ENCODE measurements at regions not wholly inside any gene's neighbourhood (a gene's known extent, or its start where the extent isn't known, plus 50 kb on each side); places are given as distances from the start of the nearest gene placed in this dataset.

DNA sequence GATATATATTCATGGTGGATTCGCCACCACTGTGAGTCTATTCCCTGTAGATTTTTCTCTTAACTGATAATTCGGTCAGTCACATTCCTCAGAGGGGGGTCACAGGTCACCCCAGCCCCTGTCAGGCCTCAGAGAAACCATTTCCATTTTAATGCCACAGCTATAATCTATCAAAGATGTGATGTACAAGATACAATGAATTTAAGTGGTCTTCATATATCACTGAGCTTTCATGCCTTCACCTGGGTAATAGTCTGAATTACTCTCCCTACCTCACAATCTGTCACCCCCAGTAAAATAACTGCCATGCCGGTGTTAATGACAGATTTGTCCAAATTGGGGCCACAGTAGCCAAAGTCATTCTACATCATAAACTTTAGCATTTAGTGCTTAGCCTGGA, 64.7 kb downstream of the NKX6-1 start:
- no peak overlapping the region for H2AFZ ChIP-seq (ENCODE audit: low read depth, low read length)
- no peaks in the 10 kb centered on the region for H3K4me1 ChIP-seq (ENCODE audit: control insufficient read depth, extremely low read depth, insufficient read depth, low read length)
- POLR2A ChIA-PET: no interaction called here
- H3K27me3 ChIP-seq (ENCODE audit: control insufficient read depth in 2 of 2, insufficient read depth in 2 of 2, low read length in 2 of 2): no peaks in the 10 kb centered on the region
- no peak for DNase-seq (ENCODE audit: low read depth, low spot score)
- BruUV-seq (replicated peaks): no TSS peak
- H3K9me3 ChIP-seq (replicated peaks; ENCODE audit: control insufficient read depth, insufficient read depth, low read length): no peaks in the 10 kb centered on the region
- H3K79me2 ChIP-seq (ENCODE audit: control insufficient read depth, insufficient read depth, low read length): no peaks in the 10 kb centered on the region
- dilution Hi-C loops (cut with MboI; ENCODE audit: extremely low pct_ligation_motif_present, low sequenced_read_pairs): no loop called here
- intact Hi-C loops (cut with micrococcal nuclease): no loop called here
- H3K4me3 ChIP-seq (replicated peaks in 1 of 3; ENCODE audit: insufficient read depth in 1 of 3, low read depth in 1 of 3, low read length in 3 of 3): no peak overlapping the region
- FAIRE-seq: no peak
- CTCF ChIA-PET: interaction anchor here (0.7 to 1.2 kb wide), 2 partner anchors 17 to 29 kb away, joined by 3 to 8 read pairs; no protein-coding TSS in a partner anchor
- no peaks in the 10 kb centered on the region for H4K20me1 ChIP-seq (replicated peaks; ENCODE audit: control insufficient read depth, extremely low read depth, insufficient read depth, low read length)
- no peaks in the 10 kb centered on the region for H3K36me3 ChIP-seq (ENCODE audit: control insufficient read depth in 2 of 2, extremely low read depth in 1 of 2, insufficient read depth in 2 of 2, low read length in 2 of 2)
- no peak overlapping the region for H3K4me2 ChIP-seq (ENCODE audit: insufficient read depth, low read length)
- TF ChIP-seq, protein P1, sequence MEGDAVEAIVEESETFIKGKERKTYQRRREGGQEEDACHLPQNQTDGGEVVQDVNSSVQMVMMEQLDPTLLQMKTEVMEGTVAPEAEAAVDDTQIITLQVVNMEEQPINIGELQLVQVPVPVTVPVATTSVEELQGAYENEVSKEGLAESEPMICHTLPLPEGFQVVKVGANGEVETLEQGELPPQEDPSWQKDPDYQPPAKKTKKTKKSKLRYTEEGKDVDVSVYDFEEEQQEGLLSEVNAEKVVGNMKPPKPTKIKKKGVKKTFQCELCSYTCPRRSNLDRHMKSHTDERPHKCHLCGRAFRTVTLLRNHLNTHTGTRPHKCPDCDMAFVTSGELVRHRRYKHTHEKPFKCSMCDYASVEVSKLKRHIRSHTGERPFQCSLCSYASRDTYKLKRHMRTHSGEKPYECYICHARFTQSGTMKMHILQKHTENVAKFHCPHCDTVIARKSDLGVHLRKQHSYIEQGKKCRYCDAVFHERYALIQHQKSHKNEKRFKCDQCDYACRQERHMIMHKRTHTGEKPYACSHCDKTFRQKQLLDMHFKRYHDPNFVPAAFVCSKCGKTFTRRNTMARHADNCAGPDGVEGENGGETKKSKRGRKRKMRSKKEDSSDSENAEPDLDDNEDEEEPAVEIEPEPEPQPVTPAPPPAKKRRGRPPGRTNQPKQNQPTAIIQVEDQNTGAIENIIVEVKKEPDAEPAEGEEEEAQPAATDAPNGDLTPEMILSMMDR (IDR thresholded peaks at IDR 0.05; ENCODE audit: extremely low read depth in 1 of 2, insufficient read depth in 1 of 2, low read depth in 1 of 2, low read length in 2 of 2): no peak
- TF ChIP-seq EZH2 (IDR thresholded peaks at IDR 0.05; ENCODE audit: borderline replicate concordance, low read depth, low read length, severe bottlenecking) (no peak), POLR2A (IDR thresholded peaks at IDR 0.05; ENCODE audit: low read depth, low read length) (no peak), POLR2AphosphoS5 (IDR thresholded peaks at IDR 0.05; ENCODE audit: insufficient read depth, low read depth, low read length) (no peak), FOS (IDR thresholded peaks at IDR 0.05; ENCODE audit: borderline replicate concordance, insufficient read depth, low read length) (no peak), GATA2 (IDR thresholded peaks at IDR 0.05; ENCODE audit: insufficient read depth, insufficient read length, low read depth, low read length) (no peak), JUN (IDR thresholded peaks at IDR 0.05; ENCODE audit: borderline replicate concordance, insufficient read depth, insufficient read length, low read depth) (no peak), MYC (IDR thresholded peaks at IDR 0.05; ENCODE audit: low read depth, low read length) (no peak)
- TF ChIP-seq, protein P2, sequence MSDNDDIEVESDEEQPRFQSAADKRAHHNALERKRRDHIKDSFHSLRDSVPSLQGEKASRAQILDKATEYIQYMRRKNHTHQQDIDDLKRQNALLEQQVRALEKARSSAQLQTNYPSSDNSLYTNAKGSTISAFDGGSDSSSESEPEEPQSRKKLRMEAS (IDR thresholded peaks at IDR 0.05; ENCODE audit: insufficient read depth, insufficient read length): no peak
- H3K9ac ChIP-seq (replicated peaks; ENCODE audit: extremely low read depth, insufficient read depth, low read length): no peak overlapping the region
- H3K27ac ChIP-seq (ENCODE audit: insufficient read depth, low read depth, low read length): no peak overlapping the region
- no peaks in the 10 kb centered on the region for H3K9me1 ChIP-seq (replicated peaks; ENCODE audit: control insufficient read depth, extremely low read depth, insufficient read depth, low read length)
